GM21360 (cell line): ENCODE measurements at regions not wholly inside any gene's neighbourhood (a gene's known extent, or its start where the extent isn't known, plus 50 kb on each side); places are given as distances from the start of the nearest gene placed in this dataset.
"Not testable (repeated sequence)": the region's sequence is repeated elsewhere in the genome, so short reads cannot be mapped to it uniquely, and the experiment has no call there.

Experiments
- ATAC-seq: cut with Tn5 transposase; IDR thresholded peaks from one replicate; pipeline ENCODE4 v1.9.1; 2021; ENCODE audit warnings: mild to moderate bottlenecking, moderate library complexity; ENCODE audit not compliant: unreplicated experiment

- no peak for ATAC-seq
Observed at GRCh38 chr2:184174493-184175104, 423.7 kb upstream of the ZNF804A start.

GRCh38 chr2:184178229-184178628, 420.1 kb upstream of the ZNF804A start:
- ATAC-seq, result no peak

GRCh38 chr2:184186436-184186835, 411.9 kb upstream of the ZNF804A start:
- ATAC-seq, result no peak

GRCh38 chr2:184187421-184187971, 410.8 kb upstream of the ZNF804A start:
- ATAC-seq, result no peak

- ATAC-seq, result no peak
Observed at GRCh38 chr2:184190725-184191124, 407.6 kb upstream of the ZNF804A start.

GRCh38 chr2:184192649-184193048, 405.7 kb upstream of the ZNF804A start:
- ATAC-seq, result no peak

- ATAC-seq, result no peak
Observed at GRCh38 chr2:184197413-184197812, 400.9 kb upstream of the ZNF804A start.

GRCh38 chr2:184198791-184199190, 399.5 kb upstream of the ZNF804A start:
- not testable (repeated sequence) for ATAC-seq

GRCh38 chr2:184199274-184199673, 399.1 kb upstream of the ZNF804A start:
- ATAC-seq, result no peak

- ATAC-seq, result no peak
Observed at GRCh38 chr2:184201246-184201645, 397.1 kb upstream of the ZNF804A start.

GRCh38 chr2:184203661-184204060, 394.7 kb upstream of the ZNF804A start:
- no peak for ATAC-seq

- ATAC-seq, result no peak
Observed at GRCh38 chr2:184205048-184205596, 393.2 kb upstream of the ZNF804A start.

- no peak for ATAC-seq
Observed at GRCh38 chr2:184206045-184206444, 392.3 kb upstream of the ZNF804A start.

- ATAC-seq, result no peak
Observed at GRCh38 chr2:184210329-184210728, 388.0 kb upstream of the ZNF804A start.

GRCh38 chr2:184215745-184216144, 382.6 kb upstream of the ZNF804A start:
- no peak for ATAC-seq

GRCh38 chr2:184256611-184257010, 341.7 kb upstream of the ZNF804A start:
- no peak for ATAC-seq

GRCh38 chr2:184261331-184261730, 337.0 kb upstream of the ZNF804A start:
- ATAC-seq, result no peak

GRCh38 chr2:184261818-184262217, 336.5 kb upstream of the ZNF804A start:
- no peak for ATAC-seq

- ATAC-seq, result no peak
Observed at GRCh38 chr2:184268900-184269477, 329.3 kb upstream of the ZNF804A start.

- no peak for ATAC-seq
Observed at GRCh38 chr2:184270660-184271059, 327.7 kb upstream of the ZNF804A start.

- ATAC-seq, result no peak
Observed at GRCh38 chr2:184272056-184272455, 326.3 kb upstream of the ZNF804A start.

- ATAC-seq, result no peak
Observed at GRCh38 chr2:184294831-184295230, 303.5 kb upstream of the ZNF804A start.
